Uterus (tissue), 3 donors: ENCODE measurements at regions not wholly inside any gene's neighbourhood (a gene's known extent, or its start where the extent isn't known, plus 50 kb on each side); places are given as distances from the start of the nearest gene placed in this dataset.

ENCODE experiments used
- DNase-seq, 2 donors: peaks; one replicate each; pipeline ENCODE4 v3.0.0-alpha.2; 2019 to 2020
- H3K27ac ChIP-seq, 2 donors: fragments of 200-600 bp; sonication (generic); 1 replicate in 1 of 2; 2 replicates in 1 of 2; pipeline ENCODE4 v1.5.1; 2016 to 2018
- H3K27me3 ChIP-seq, 2 donors: fragments of 200-600 bp; sonication (generic); one replicate each; pipeline ENCODE4 v1.5.1; 2018 to 2019; ENCODE audit warnings: control low read depth in 1 of 2
- H3K36me3 ChIP-seq, 2 donors: fragments of 200-600 bp; sonication (generic); one replicate each; pipeline ENCODE4 v1.5.1; 2019; ENCODE audit warnings: control low read depth in 1 of 2
- H3K4me1 ChIP-seq, 2 donors: fragments of 200-600 bp; sonication (generic); one replicate each; pipeline ENCODE4 v1.5.1; 2018 to 2019; ENCODE audit warnings: control low read depth in 1 of 2
- H3K4me3 ChIP-seq, 2 donors: fragments of 200-600 bp; sonication (generic); 1 replicate in 1 of 2; 2 replicates in 1 of 2; pipeline ENCODE4 v1.5.1; 2018 to 2019; ENCODE audit warnings: mild to moderate bottlenecking in 1 of 2
- H3K9me3 ChIP-seq, 2 donors: fragments of 200-600 bp; sonication (generic); one replicate each; pipeline ENCODE4 v1.5.1; 2019; ENCODE audit warnings: control low read depth in 1 of 2
- POLR2A ChIP-seq, 2 donors: fragments of 450-650 bp; IDR thresholded peaks; one replicate each; pipeline ENCODE4 v1.6.1; 2016; ENCODE audit warnings: antibody characterized with exemption in 2 of 2, mild to moderate bottlenecking in 1 of 2, moderate library complexity in 1 of 2
- intact Hi-C: fragments of 100-400 bp; cut with DNase I; formaldehyde crosslinking; loops from one replicate; pipeline ENCODE4 v1.15.1; 2023; ENCODE audit warnings: low total_unique reads
- TF ChIP-seq, protein P1 (sequence below), 4 experiments: fragments of 200-600 bp in 2 of 4; fragments of 450-650 bp in 2 of 4; sonication (generic) in 2 of 4; IDR thresholded peaks; one replicate each; pipeline ENCODE4 v1.5.1; 2016 to 2019; ENCODE audit warnings: antibody characterized with exemption in 4 of 4, mild to moderate bottlenecking in 2 of 4, moderate library complexity in 1 of 4
- donor health status: DM: yes; HTN: yes; CAD: no.

DNA sequence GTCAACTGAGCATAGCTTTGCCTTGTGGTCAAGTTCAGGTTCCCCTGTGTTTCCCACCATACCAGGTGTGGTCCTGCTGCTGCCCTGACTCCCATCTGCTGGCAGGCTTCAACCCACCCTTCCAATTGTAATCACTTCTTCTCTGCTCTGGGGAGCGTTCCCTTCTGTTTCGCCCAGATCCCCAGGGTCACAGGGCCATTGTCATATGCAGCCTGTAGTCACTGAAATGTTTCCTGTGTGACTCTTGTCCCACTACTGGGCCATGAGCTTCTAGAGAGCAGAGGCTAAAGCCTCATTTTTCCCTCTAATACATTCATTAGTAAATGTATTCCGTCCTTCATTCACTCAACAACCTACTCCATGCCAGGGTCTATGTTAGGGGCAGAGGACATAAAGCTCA is 75.0 kb upstream of the LAPTM4A start:
- DNase-seq: no peak
- no peaks in the 10 kb centered on the region for H3K36me3 ChIP-seq
- intact Hi-C loops: no loop called here
- no peak overlapping the region for H3K27ac ChIP-seq
- H3K27me3 ChIP-seq: no peaks in the 10 kb centered on the region
- no peak for TF ChIP-seq POLR2A (IDR thresholded peaks at IDR 0.05)
- TF ChIP-seq, protein P1, sequence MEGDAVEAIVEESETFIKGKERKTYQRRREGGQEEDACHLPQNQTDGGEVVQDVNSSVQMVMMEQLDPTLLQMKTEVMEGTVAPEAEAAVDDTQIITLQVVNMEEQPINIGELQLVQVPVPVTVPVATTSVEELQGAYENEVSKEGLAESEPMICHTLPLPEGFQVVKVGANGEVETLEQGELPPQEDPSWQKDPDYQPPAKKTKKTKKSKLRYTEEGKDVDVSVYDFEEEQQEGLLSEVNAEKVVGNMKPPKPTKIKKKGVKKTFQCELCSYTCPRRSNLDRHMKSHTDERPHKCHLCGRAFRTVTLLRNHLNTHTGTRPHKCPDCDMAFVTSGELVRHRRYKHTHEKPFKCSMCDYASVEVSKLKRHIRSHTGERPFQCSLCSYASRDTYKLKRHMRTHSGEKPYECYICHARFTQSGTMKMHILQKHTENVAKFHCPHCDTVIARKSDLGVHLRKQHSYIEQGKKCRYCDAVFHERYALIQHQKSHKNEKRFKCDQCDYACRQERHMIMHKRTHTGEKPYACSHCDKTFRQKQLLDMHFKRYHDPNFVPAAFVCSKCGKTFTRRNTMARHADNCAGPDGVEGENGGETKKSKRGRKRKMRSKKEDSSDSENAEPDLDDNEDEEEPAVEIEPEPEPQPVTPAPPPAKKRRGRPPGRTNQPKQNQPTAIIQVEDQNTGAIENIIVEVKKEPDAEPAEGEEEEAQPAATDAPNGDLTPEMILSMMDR (IDR thresholded peaks at IDR 0.05): no peak
- H3K4me1 ChIP-seq: no peaks in the 10 kb centered on the region
- H3K4me3 ChIP-seq: no peak overlapping the region
- no peaks in the 10 kb centered on the region for H3K9me3 ChIP-seq

DNA sequence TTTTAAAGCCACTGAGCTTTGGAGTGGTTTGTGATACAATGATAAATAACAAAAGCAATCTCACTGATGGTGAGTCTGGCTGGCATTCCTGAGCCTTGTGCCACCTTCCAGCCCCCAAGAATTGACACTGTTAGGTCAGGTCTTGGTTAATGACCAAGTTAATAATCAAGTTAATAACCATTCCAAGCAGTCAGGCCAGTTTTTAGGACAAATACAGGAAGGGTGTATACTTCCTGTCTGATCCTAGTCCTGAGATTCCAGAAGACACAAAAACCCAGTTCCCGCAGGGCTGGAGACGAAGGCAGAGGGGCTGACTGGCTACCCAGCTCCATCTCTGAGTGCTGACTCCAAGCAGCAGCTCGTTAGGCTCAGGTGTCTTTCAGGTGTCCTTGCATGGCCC is 74.6 kb upstream of the LAPTM4A start:
- intact Hi-C loops: no loop called here
- H3K27ac ChIP-seq: no peak overlapping the region
- TF ChIP-seq POLR2A (IDR thresholded peaks at IDR 0.05): no peak
- TF ChIP-seq, protein P1 (IDR thresholded peaks at IDR 0.05): no peak

DNA sequence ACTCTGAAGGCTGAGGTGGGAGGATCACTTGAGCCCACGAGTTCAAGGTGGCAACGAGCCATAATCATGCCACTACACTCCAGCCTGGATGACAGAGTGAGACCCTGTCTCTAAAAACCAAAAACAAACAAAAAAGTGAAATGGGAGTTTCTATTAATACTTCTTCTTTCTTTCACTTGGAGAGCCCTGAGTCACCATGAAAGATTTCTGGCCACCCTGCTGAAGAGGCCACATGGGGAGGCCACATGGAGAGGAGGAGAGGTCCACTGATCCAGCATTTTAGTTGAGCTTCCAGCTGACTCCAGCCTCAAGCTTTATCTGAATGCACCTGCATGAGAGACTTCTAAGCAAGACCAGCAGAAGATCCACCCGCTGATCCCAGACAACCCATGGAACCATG is 74.2 kb upstream of the LAPTM4A start:
- no peak overlapping the region for H3K27ac ChIP-seq
- intact Hi-C loops: no loop called here

More for the DNA sequence above, 74.6 kb upstream of the LAPTM4A start:
- H3K9me3 ChIP-seq: no peaks in the 10 kb centered on the region
- no peaks in the 10 kb centered on the region for H3K4me1 ChIP-seq
- DNase-seq: no peak
- no peaks in the 10 kb centered on the region for H3K27me3 ChIP-seq
- H3K36me3 ChIP-seq: no peaks in the 10 kb centered on the region
- H3K4me3 ChIP-seq: no peak overlapping the region

DNA sequence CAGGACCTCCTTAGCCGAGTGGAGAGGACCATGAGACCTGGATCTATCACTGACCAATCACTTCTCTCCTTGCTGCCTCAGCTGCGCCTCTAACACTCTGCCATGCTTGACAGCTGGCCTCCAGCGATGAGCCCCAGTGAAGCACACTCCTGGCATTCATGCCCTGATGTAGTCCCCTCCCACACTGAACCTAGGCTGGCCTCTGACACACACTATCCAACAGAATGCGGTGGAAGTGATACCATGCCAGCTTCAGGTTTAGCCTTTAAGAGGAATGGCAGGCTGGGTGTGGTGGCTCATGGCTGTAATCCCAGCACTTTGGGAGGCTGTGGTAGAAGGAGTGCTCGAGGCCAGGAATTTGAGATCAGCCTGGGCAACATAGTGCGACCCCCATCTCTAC is 73.7 kb upstream of the LAPTM4A start:
- Histone ChIP-seq H3K36me3 (no peaks in the 10 kb centered on the region), H3K4me1 (no peaks in the 10 kb centered on the region), H3K4me3 (no peak overlapping the region), H3K9me3 (no peaks in the 10 kb centered on the region), H3K27me3 (no peaks in the 10 kb centered on the region), H3K27ac (no peak overlapping the region)
- intact Hi-C loops: no loop called here
- no peak for TF ChIP-seq POLR2A (IDR thresholded peaks at IDR 0.05)
- TF ChIP-seq, protein P1 (IDR thresholded peaks at IDR 0.05): no peak
- DNase-seq: no peak

More for the DNA sequence above, 74.2 kb upstream of the LAPTM4A start:
- TF ChIP-seq POLR2A (IDR thresholded peaks at IDR 0.05): no peak
- TF ChIP-seq, protein P1 (IDR thresholded peaks at IDR 0.05): no peak
- Histone ChIP-seq H3K4me3 (no peak overlapping the region), H3K36me3 (no peaks in the 10 kb centered on the region), H3K27me3 (no peaks in the 10 kb centered on the region), H3K4me1 (no peaks in the 10 kb centered on the region), H3K9me3 (no peaks in the 10 kb centered on the region)
- DNase-seq: no peak

DNA sequence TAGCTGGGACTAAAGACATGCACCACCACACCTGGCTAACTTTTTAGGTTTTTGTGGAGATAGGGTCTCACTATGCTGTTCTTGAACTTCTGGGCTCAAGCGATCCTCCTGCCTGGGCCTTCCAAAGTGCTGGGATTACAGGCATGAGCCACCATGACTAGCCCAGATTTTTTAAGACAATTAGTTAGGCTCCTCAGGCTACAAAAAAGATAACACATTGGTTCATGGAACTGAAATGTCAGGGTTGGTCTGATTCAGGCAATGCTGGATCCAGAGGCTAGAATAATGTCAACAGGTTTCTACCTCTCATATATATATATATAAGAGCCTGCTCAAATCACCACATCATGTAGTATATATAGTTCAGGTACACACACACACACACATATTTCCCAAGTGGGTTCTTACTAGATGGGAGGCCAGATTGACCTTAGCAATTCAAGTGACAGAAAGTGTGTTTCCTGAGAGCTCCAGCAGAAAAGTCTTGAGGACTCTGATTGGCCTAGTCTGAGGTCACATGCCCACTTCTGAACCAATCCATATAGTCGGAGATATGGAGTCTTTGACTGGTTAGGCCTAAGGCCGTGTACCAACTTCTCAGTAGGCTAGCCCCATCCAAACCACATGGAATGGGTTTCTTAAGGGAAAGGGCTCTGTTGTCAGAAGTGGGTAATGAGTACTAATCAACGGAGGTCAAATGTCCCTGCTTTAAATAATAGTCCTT is 72.6 kb upstream of the LAPTM4A start:
- H3K36me3 ChIP-seq: no peaks in the 10 kb centered on the region
- H3K27me3 ChIP-seq: no peaks in the 10 kb centered on the region
- H3K27ac ChIP-seq: no peak overlapping the region
- no peaks in the 10 kb centered on the region for H3K9me3 ChIP-seq
- no peaks in the 10 kb centered on the region for H3K4me1 ChIP-seq
- intact Hi-C loops: no loop called here
- TF ChIP-seq, protein P1 (IDR thresholded peaks at IDR 0.05): no peak
- TF ChIP-seq POLR2A (IDR thresholded peaks at IDR 0.05): no peak
- DNase-seq: no peak
- no peak overlapping the region for H3K4me3 ChIP-seq
